ENCODE measurements at regions not wholly inside any gene's neighbourhood (a gene's known extent, or its start where the extent isn't known, plus 50 kb on each side); places are given as distances from the start of the nearest gene placed in this dataset.

DNA sequence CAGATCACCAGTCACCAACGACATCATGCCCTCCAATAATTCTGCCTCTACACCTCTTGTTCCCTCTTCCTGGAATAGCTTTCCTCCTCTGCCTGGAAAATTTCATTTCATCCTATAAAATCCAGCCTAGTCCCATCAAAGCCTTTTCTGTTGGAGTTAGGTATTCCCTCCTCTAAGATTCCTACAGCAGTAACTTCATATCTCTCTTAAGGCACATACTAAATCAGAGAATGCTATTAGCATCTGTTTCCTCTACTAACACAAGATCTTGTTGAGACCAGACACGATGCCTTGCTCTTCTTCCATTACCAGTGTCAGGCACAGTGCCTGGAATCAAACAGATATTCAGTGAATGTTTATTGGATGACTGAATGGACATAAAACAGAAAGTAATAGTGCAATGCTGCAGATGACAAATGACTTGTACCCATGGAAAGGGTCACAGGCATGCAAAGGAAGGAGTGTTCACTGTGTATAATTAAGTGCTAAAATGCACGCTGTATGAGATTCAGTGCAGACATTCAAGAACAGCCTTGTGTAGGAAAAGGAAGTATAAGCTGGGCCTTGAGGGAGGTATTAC is 342.0 kb upstream of the ACVR2A start:
- no peak for TF ChIP-seq POLR2AphosphoS5 (IDR thresholded peaks at IDR 0.05)
- TF ChIP-seq, protein P1, sequence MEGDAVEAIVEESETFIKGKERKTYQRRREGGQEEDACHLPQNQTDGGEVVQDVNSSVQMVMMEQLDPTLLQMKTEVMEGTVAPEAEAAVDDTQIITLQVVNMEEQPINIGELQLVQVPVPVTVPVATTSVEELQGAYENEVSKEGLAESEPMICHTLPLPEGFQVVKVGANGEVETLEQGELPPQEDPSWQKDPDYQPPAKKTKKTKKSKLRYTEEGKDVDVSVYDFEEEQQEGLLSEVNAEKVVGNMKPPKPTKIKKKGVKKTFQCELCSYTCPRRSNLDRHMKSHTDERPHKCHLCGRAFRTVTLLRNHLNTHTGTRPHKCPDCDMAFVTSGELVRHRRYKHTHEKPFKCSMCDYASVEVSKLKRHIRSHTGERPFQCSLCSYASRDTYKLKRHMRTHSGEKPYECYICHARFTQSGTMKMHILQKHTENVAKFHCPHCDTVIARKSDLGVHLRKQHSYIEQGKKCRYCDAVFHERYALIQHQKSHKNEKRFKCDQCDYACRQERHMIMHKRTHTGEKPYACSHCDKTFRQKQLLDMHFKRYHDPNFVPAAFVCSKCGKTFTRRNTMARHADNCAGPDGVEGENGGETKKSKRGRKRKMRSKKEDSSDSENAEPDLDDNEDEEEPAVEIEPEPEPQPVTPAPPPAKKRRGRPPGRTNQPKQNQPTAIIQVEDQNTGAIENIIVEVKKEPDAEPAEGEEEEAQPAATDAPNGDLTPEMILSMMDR (IDR thresholded peaks at IDR 0.05) = no peak
- TF ChIP-seq POLR2A (IDR thresholded peaks at IDR 0.05) = no peak

All from suprapubic skin (tissue), 4 donors.